ENCODE measurements at regions not wholly inside any gene's neighbourhood (a gene's known extent, or its start where the extent isn't known, plus 50 kb on each side); places are given as distances from the start of the nearest gene placed in this dataset.
A peak's percentile ranks its signal among the peaks of the same experiment; 100 is the strongest.

- no peaks in the 10 kb centered on the region for H3K27me3 Mint-ChIP-seq
- no peaks in the 10 kb centered on the region for H3K36me3 Mint-ChIP-seq
- no peak overlapping the region for H3K27ac Mint-ChIP-seq
- DNase-seq (ENCODE audit: extremely low spot score, unreplicated experiment): no peak
- TF ChIP-seq CTCF (conservative IDR thresholded peaks at IDR 0.05): no peak
- peaks cover 8% of the 10 kb centered on the region for H3K9me3 Mint-ChIP-seq
- peaks cover 51% of the 10 kb centered on the region for H3K4me1 Mint-ChIP-seq (ENCODE audit: unreplicated experiment)
- H3K4me3 Mint-ChIP-seq: no peak overlapping the region
These were observed 50.2 kb upstream of the CTAGE1 start for GRCh38 chr18:22467760-22468553.

- no peak overlapping the region for H3K27ac Mint-ChIP-seq
- H3K27me3 Mint-ChIP-seq: no peaks in the 10 kb centered on the region
- no peak for DNase-seq (ENCODE audit: extremely low spot score, unreplicated experiment)
- H3K4me1 Mint-ChIP-seq (ENCODE audit: unreplicated experiment): peaks cover 51% of the 10 kb centered on the region
- H3K4me3 Mint-ChIP-seq: no peak overlapping the region
- H3K9me3 Mint-ChIP-seq: peaks cover 8% of the 10 kb centered on the region
- TF ChIP-seq CTCF (conservative IDR thresholded peaks at IDR 0.05): no peak
- H3K36me3 Mint-ChIP-seq: no peaks in the 10 kb centered on the region
These were observed 50.8 kb upstream of the CTAGE1 start for GRCh38 chr18:22468554-22468891.

GRCh38 chr18:22469061-22469734 lies 51.5 kb upstream of the CTAGE1 start:
- peaks cover 51% of the 10 kb centered on the region for H3K4me1 Mint-ChIP-seq (ENCODE audit: unreplicated experiment)
- no peak for DNase-seq (ENCODE audit: extremely low spot score, unreplicated experiment)
- no peaks in the 10 kb centered on the region for H3K36me3 Mint-ChIP-seq
- no peak overlapping the region for H3K4me3 Mint-ChIP-seq
- no peak for TF ChIP-seq CTCF (conservative IDR thresholded peaks at IDR 0.05)
- H3K27me3 Mint-ChIP-seq: no peaks in the 10 kb centered on the region
- H3K27ac Mint-ChIP-seq: no peak overlapping the region
- H3K9me3 Mint-ChIP-seq: peaks cover 11% of the 10 kb centered on the region

GRCh38 chr18:22469926-22470247 lies 52.2 kb upstream of the CTAGE1 start:
- peaks cover 12% of the 10 kb centered on the region for H3K9me3 Mint-ChIP-seq
- H3K27ac Mint-ChIP-seq: peak overlapping the region; percentile 74

More at GRCh38 chr18:22469926-22470247, 52.2 kb upstream of the CTAGE1 start:
- H3K4me3 Mint-ChIP-seq: peak overlapping the region; percentile 65
- peaks cover under 1% of the 10 kb centered on the region for H3K27me3 Mint-ChIP-seq
- no peak for DNase-seq (ENCODE audit: extremely low spot score, unreplicated experiment)
- peaks cover 51% of the 10 kb centered on the region for H3K4me1 Mint-ChIP-seq (ENCODE audit: unreplicated experiment)
- H3K36me3 Mint-ChIP-seq: no peaks in the 10 kb centered on the region
- no peak for TF ChIP-seq CTCF (conservative IDR thresholded peaks at IDR 0.05)

Measured in type B pancreatic cell (in vitro differentiated cells).